ENCODE measurements at regions not wholly inside any gene's neighbourhood (a gene's known extent, or its start where the extent isn't known, plus 50 kb on each side); places are given as distances from the start of the nearest gene placed in this dataset.

DNA sequence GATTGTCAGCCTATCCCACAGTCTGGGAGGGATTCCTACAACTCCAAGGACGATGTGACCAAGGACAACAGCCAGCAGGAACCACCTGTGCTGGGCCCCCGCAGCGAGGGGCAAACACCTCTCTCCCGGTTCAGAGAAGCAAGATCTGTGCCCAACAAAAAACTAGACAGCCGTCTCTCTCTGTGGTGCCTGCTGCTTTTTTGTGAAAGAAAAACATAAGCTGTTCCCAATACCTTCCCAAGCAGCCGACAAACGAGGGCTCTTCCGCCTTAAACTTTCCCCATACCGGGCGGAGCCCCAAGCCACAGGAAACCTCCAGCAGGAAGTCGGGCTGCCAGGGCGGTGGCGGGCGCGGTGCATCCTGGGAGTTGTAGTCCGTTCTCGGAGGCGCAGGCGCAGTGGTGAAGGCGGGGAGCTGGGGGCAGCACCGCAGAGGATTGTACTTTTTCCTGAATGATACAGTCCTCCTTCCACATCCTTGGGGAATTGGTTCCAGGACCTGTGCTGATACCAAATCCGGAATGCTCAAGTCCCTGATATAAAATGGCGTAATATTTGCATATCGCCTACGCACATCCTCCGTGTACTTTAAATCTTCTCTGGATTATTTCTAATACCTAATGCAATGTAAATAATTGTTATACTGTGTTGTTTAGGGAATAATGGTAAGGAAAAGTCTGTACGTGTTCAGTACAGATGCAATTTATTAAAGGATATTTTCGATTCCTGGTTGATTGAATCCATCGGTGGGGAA lies 63.1 kb upstream of the IRF2 start:
- peak; percentile 95 for DNase-seq (ENCODE audit: low read depth)
- H3K4me3 ChIP-seq (ENCODE audit: low read length) = peak overlapping the region; percentile 93
- TF ChIP-seq, protein P1, sequence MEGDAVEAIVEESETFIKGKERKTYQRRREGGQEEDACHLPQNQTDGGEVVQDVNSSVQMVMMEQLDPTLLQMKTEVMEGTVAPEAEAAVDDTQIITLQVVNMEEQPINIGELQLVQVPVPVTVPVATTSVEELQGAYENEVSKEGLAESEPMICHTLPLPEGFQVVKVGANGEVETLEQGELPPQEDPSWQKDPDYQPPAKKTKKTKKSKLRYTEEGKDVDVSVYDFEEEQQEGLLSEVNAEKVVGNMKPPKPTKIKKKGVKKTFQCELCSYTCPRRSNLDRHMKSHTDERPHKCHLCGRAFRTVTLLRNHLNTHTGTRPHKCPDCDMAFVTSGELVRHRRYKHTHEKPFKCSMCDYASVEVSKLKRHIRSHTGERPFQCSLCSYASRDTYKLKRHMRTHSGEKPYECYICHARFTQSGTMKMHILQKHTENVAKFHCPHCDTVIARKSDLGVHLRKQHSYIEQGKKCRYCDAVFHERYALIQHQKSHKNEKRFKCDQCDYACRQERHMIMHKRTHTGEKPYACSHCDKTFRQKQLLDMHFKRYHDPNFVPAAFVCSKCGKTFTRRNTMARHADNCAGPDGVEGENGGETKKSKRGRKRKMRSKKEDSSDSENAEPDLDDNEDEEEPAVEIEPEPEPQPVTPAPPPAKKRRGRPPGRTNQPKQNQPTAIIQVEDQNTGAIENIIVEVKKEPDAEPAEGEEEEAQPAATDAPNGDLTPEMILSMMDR (conservative IDR thresholded peaks at IDR 0.05; ENCODE audit: low read length) = no peak

DNA sequence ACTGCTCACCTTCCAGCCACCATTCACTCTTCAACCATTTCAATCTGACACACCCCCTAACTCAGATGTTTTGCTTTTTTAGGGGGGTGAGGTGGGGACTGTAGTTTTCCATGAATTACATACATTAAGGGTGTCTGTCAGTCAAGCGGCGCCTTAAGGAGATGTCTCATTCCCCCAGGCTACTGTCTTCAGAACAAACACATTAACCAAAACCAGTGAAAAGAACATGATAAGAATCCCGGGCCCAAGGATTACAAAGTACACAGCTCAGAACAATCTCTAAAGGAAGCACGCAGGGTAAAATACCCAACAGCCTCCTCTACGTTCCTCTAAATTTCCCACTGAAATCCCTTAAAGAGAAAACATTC lies 62.5 kb upstream of the IRF2 start:
- no peak for DNase-seq (ENCODE audit: low read depth)
- TF ChIP-seq, protein P1 (conservative IDR thresholded peaks at IDR 0.05; ENCODE audit: low read length) = no peak
- peak overlapping the region; percentile 93 for H3K4me3 ChIP-seq (ENCODE audit: low read length)

DNA sequence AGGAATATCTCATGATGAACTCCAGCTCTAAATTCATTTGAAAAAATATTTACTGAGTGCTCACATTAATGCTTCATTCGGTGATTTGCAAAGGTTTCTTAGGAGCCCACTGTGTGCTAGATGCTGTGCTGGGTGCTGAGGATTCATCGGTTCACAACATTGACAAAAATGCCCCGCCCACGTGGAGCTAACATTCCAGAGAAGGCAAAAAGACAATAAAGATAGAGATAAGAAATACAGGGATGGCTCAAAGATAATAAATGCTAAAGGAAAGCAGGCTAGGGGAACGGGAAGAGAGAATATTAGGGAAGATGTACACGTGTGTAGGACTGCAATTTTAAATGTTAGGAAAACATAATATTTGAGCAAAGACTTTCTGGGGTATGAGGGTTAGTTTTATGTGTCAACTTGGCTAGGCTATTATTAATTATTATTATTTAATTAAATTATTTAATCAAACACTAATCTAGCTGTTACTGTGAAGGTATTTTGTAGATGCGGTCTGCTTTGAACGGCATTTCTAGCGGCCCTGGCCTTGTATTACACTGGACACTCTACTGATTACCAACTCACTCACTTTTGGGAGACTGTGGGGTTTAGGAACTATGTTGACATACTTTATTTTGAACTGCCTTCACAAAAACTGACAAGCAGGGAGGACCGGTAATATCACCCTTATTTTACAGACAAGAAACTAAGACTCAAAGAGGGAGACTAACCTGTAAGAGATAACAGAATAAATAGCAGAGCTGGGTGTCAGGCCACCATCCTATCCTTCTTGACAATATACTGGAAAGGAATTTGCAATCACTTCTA lies 61.9 kb upstream of the IRF2 start:
- DNase-seq (ENCODE audit: low read depth) = no peak
- TF ChIP-seq, protein P1 (conservative IDR thresholded peaks at IDR 0.05; ENCODE audit: low read length) = no peak
- peak overlapping the region; percentile 93 for H3K4me3 ChIP-seq (ENCODE audit: low read length)

DNA sequence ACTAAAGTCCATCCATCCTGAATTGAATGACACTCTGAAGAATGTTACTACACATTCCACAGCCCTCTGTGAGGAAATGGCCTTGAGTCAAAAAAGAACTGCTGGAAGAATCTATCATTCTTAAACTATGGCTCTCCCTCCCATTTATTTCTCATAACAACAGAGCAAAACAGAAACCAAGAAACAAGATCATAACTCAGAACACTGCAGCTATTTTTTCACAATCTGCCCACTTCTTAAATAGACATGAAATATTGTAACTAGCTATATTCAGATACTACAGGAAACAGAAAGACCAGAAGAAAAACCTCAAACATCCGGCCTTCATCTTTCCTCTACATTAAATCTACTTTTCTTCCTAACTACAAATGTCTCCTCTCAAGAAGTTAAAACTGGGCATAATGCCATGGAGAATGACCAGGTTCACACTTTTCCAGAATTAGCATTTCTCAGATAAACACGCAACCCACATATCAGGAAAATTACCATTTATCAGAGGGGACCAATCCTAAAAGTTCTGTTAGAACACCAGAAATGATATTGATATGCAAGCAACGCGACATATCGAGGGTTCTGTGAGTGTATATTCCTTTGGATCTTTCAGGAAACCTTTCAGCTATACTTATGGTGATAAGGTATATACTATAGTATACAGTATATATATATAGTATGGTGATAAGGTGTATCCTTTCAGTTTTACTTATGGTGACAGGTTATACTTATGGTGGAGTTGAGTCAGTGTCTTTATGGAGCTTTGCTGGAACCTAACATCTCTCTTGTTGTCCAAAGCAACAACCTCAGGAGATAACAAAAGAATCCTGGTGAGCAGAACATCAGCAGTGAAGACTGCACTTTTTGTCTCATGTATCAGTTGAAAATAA lies 60.4 kb upstream of the IRF2 start:
- no peak overlapping the region for H3K4me3 ChIP-seq (ENCODE audit: low read length)
- DNase-seq (ENCODE audit: low read depth) = peak; percentile 91
- TF ChIP-seq, protein P1 (conservative IDR thresholded peaks at IDR 0.05; ENCODE audit: low read length) = no peak

DNA sequence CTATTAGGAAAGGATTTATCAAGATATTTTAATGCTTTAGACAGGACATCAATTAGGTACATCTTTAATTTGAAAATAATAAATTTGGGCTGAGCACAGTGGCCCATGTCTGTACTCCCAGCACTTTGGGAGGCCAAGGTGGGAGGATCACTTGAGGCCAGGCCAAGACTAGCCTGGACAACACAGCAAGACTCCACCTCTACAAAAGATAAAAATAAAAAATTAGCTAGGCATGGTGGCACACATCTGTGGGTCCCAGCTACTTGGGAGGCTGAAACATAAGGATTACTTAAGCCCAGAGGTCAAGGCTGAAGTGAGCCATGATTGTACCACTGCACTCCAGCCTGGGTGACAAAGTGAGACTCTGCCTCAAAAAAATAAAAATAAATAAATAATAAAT lies 59.6 kb upstream of the IRF2 start:
- DNase-seq (ENCODE audit: low read depth) = peak; percentile 4
- no peak overlapping the region for H3K4me3 ChIP-seq (ENCODE audit: low read length)
- TF ChIP-seq, protein P1 (conservative IDR thresholded peaks at IDR 0.05; ENCODE audit: low read length) = no peak

DNA sequence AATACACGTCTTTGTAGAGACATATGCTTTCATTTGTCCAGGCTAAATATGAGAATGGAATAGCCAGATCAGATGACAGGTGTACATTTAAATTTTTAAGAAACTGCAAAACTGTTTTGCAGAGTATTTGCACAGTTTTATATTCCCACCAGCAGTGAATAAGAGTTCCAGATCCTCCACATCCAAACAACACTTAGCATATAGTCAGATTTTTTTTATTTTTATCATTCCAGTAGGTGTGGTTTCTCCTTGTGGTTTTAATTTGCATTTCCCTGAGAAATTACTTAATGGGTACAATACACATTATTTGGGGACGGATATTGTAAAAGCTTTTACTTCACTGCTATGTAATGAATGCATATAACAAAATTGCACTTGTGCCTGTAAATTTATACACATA lies 56.7 kb upstream of the IRF2 start:
- DNase-seq (ENCODE audit: low read depth) = no peak
- TF ChIP-seq, protein P1 (conservative IDR thresholded peaks at IDR 0.05; ENCODE audit: low read length) = no peak
- no peak overlapping the region for H3K4me3 ChIP-seq (ENCODE audit: low read length)
